HepG2 (cell line): ENCODE measurements at regions not wholly inside any gene's neighbourhood (a gene's known extent, or its start where the extent isn't known, plus 50 kb on each side); places are given as distances from the start of the nearest gene placed in this dataset.

Source experiments
- ATAC-seq: fragments of 200-7000 bp; cut with Tn5 transposase; 3 replicates; pipeline ENCODE4 v1.9.1; 2020; ENCODE audit warnings: mild to moderate bottlenecking, moderate library complexity
- BruUV-seq: library from RNA; stranded (reverse); fragments of 400-500 nt; replicated peaks from 2 replicates; lab custom pipeline; 2021; lab: Mats Ljungman, UMichigan
- CTCF ChIA-PET: fragments of 300-600 bp; formaldehyde crosslinking; extraction: SDS; loops from one replicate; lab custom pipeline; 2021; ENCODE audit warnings: low total read pairs, inconsistent platforms, low intra/inter-chr PET ratio; lab: Yijun Ruan, JAX
- POLR2A ChIA-PET: fragments of 350-600 bp; sonication (Branson Sonifier 250); formaldehyde crosslinking; loops from one replicate; lab custom pipeline; 2020; ENCODE audit warnings: antibody characterized with exemption, inconsistent platforms; lab: Yijun Ruan, JAX
- DNase-seq: peaks from one replicate; pipeline ENCODE4 v3.0.0-alpha.2; 2015; ENCODE audit warnings: low spot score
- FAIRE-seq: peaks from 3 replicates; lab custom pipeline; 2011; peaks lifted over from hg19 to GRCh38; lab: Jason Lieb, UNC
- H2AFZ ChIP-seq: one replicate; pipeline ENCODE4 v1.6.1; 2011; ENCODE audit warnings: low read length, inconsistent platforms
- H3K27ac ChIP-seq: fragments of 300-600 bp; 3 replicates; pipeline ENCODE4 v1.8.0; 2011; ENCODE audit warnings: mixed run types, mild to moderate bottlenecking, mixed read lengths, low read length, inconsistent platforms; ENCODE audit not compliant: insufficient read depth; ENCODE audit errors: extremely low read length
- H3K27me3 ChIP-seq, 2 experiments: fragments of 200-600 bp in 1 of 2; 2 replicates in 1 of 2; 3 replicates in 1 of 2; pipeline versions ENCODE4 v1.6.0 to v1.8.0; 2011; ENCODE audit warnings: low read length in 2 of 2, mild to moderate bottlenecking in 2 of 2, moderate library complexity in 2 of 2, inconsistent platforms in 1 of 2; ENCODE audit not compliant: insufficient read depth in 2 of 2, control insufficient read depth in 1 of 2
- H3K36me3 ChIP-seq, 2 experiments: fragments of 200-600 bp in 1 of 2; replicated peaks in 1 of 2; 2 replicates in 1 of 2; 3 replicates in 1 of 2; pipeline versions ENCODE4 v1.5.1 to v1.8.0; 2011; ENCODE audit warnings: low read length in 2 of 2, inconsistent platforms in 1 of 2; ENCODE audit not compliant: insufficient read depth in 2 of 2, control insufficient read depth in 1 of 2
- H3K4me1 ChIP-seq: 2 replicates; pipeline ENCODE4 v1.5.1; 2012; ENCODE audit warnings: low read length, inconsistent platforms; ENCODE audit not compliant: insufficient read depth
- H3K4me2 ChIP-seq: 2 replicates; pipeline ENCODE4 v1.6.0; 2011; ENCODE audit warnings: low read depth, low read length, inconsistent platforms
- H3K4me3 ChIP-seq, 3 experiments: fragments of 200-600 bp in 1 of 3; sonication (generic), shearing (Covaris generic) in 1 of 3; replicated peaks in 1 of 3; 2 replicates each; pipeline ENCODE4 v1.5.1; 2011 to 2016; ENCODE audit warnings: low read length in 3 of 3, inconsistent platforms in 2 of 3, low read depth in 2 of 3, mild to moderate bottlenecking in 2 of 3, control low read depth in 1 of 3, mixed read lengths in 1 of 3; ENCODE audit not compliant: insufficient read depth in 1 of 3
- H3K79me2 ChIP-seq: one replicate; pipeline ENCODE4 v1.6.1; 2011; ENCODE audit warnings: low read length, inconsistent platforms; ENCODE audit not compliant: insufficient read depth
- H3K9ac ChIP-seq: 2 replicates; pipeline ENCODE4 v1.6.0; 2011; ENCODE audit warnings: mild to moderate bottlenecking, low read depth, low read length, inconsistent platforms; ENCODE audit not compliant: insufficient read depth
- H3K9me3 ChIP-seq: 2 replicates; pipeline ENCODE4 v1.5.1; 2012; ENCODE audit warnings: mild to moderate bottlenecking, low read length
- H4K20me1 ChIP-seq: 2 replicates; pipeline ENCODE4 v1.6.0; 2011; ENCODE audit warnings: inconsistent platforms, mild to moderate bottlenecking, low read length, moderate library complexity; ENCODE audit not compliant: insufficient read depth
- CC2D1A ChIP-seq: sonication (generic); formaldehyde crosslinking; IDR thresholded peaks from 2 replicates; pipeline ENCODE4 v1.8.1; 2023; ENCODE audit warnings: mild to moderate bottlenecking, missing genetic modification reagents
- GMEB2 ChIP-seq: IDR thresholded peaks from 2 replicates; pipeline ENCODE4 v1.6.1; 2016; ENCODE audit warnings: missing biosample characterization, missing genetic modification reagents, low read depth
- HCFC1 ChIP-seq: fragments of 150-350 bp; IDR thresholded peaks from 2 replicates; pipeline ENCODE4 v1.6.1; 2014; ENCODE audit warnings: low read depth, low read length
- HMGXB4 ChIP-seq, 2 experiments: sonication (generic) in 1 of 2; formaldehyde crosslinking in 1 of 2; IDR thresholded peaks; 2 replicates each; pipeline versions ENCODE4 v1.4.0 to v1.6.1; 2018 to 2020; ENCODE audit warnings: missing genetic modification reagents in 2 of 2, borderline replicate concordance in 1 of 2, low read depth in 1 of 2, mild to moderate bottlenecking in 1 of 2, missing biosample characterization in 1 of 2
- HNF4G ChIP-seq, 2 experiments: sonication (generic) in 1 of 2; formaldehyde crosslinking in 1 of 2; IDR thresholded peaks; 2 replicates each; pipeline versions ENCODE4 v1.4.0 to v1.6.1; 2011 to 2020; ENCODE audit warnings: borderline replicate concordance in 2 of 2, low read depth in 2 of 2, mild to moderate bottlenecking in 2 of 2, low read length in 1 of 2, missing genetic modification reagents in 1 of 2, moderate library complexity in 1 of 2
- LRRFIP1 ChIP-seq: sonication (generic); formaldehyde crosslinking; conservative IDR thresholded peaks from 2 replicates; pipeline ENCODE4 v1.4.0; 2020; ENCODE audit warnings: missing genetic modification reagents
- ONECUT2 ChIP-seq: sonication (generic); formaldehyde crosslinking; IDR thresholded peaks from 2 replicates; pipeline ENCODE4 v1.4.0; 2020; ENCODE audit warnings: missing genetic modification reagents
- SRSF4 ChIP-seq: fragments of 200-400 bp; formaldehyde crosslinking; IDR thresholded peaks from one replicate; pipeline ENCODE4 v1.6.1; 2018; ENCODE audit warnings: mild to moderate bottlenecking, low read depth, low read length, moderate library complexity; ENCODE audit not compliant: poor library complexity, severe bottlenecking
- TOE1 ChIP-seq: sonication (generic); formaldehyde crosslinking; IDR thresholded peaks from 2 replicates; pipeline ENCODE4 v1.4.0; 2020; ENCODE audit warnings: mild to moderate bottlenecking, missing genetic modification reagents
- XBP1 ChIP-seq: sonication (generic); formaldehyde crosslinking; IDR thresholded peaks from 2 replicates; pipeline ENCODE4 v1.5.0; 2020; ENCODE audit warnings: missing genetic modification reagents
- ZBTB42 ChIP-seq: sonication (generic); formaldehyde crosslinking; IDR thresholded peaks from 2 replicates; pipeline ENCODE4 v1.5.0; 2020; ENCODE audit warnings: mild to moderate bottlenecking, missing genetic modification reagents
- WGBS: methylation state at CpG from one replicate; pipeline ENCODE4 v1.1.6; 2017; ENCODE audit warnings: low lambda C conversion rate; 5-methylcytosine and 5-hydroxymethylcytosine counted together
- in situ Hi-C: cut with HindIII; loops from 2 replicates; pipeline ENCODE4 v1.10.0; 2017; ENCODE audit warnings: low pct_unique_long_range_greater_than_20kb; ENCODE audit not compliant: extremely low pct_ligation_motif_present
- intact Hi-C: fragments of 100-400 bp; cut with micrococcal nuclease; formaldehyde crosslinking; loops from one replicate; pipeline ENCODE4 v1.10.0; 2022; ENCODE audit not compliant: unreplicated experiment

GRCh38 chr5:117645400-117645799, 1070.8 kb upstream of the SEMA6A start (continued):
- TF ChIP-seq HNF4G (IDR thresholded peaks at IDR 0.05; ENCODE audit: borderline replicate concordance, low read depth, low read length) (no peak), HNF4G (CRISPR knock-in tag; IDR thresholded peaks at IDR 0.05; ENCODE audit: borderline replicate concordance, low read depth) (no peak), GMEB2 (CRISPR knock-in tag) (no peak), CC2D1A (CRISPR knock-in tag) (no peak), HMGXB4 (CRISPR knock-in tag; IDR thresholded peaks at IDR 0.05; ENCODE audit: borderline replicate concordance in 1 of 2, low read depth in 1 of 2) (no peak)

- no peak overlapping the region for H3K27ac ChIP-seq
- H3K9me3 ChIP-seq: no peaks in the 10 kb centered on the region
- H3K4me3 ChIP-seq: no peak overlapping the region
- ChIA-PET POLR2A (no interaction called here), CTCF (no interaction called here)
- no peak overlapping the region for H3K4me2 ChIP-seq
- no peaks in the 10 kb centered on the region for H3K27me3 ChIP-seq
- ATAC-seq (no peak), FAIRE-seq (no peak), DNase-seq (no peak)
- H3K79me2 ChIP-seq: no peaks in the 10 kb centered on the region
- in situ Hi-C loops (no loop called here), intact Hi-C loops (no loop called here)
- BruUV-seq: no TSS peak
- 3% methylated on average over 2 of the region's 2 CpGs for WGBS
- no peaks in the 10 kb centered on the region for H3K36me3 ChIP-seq
- H2AFZ ChIP-seq: no peak overlapping the region
- H4K20me1 ChIP-seq: no peaks in the 10 kb centered on the region
- no peaks in the 10 kb centered on the region for H3K4me1 ChIP-seq
- no peak overlapping the region for H3K9ac ChIP-seq
- no peak for TF ChIP-seq XBP1 (CRISPR knock-in tag)
- no peak for TF ChIP-seq HCFC1
- no peak for TF ChIP-seq TOE1 (CRISPR knock-in tag)
- no peak for TF ChIP-seq SRSF4
- no peak for TF ChIP-seq ZBTB42 (CRISPR knock-in tag)
- no peak for TF ChIP-seq LRRFIP1 (CRISPR knock-in tag)
- no peak for TF ChIP-seq ONECUT2 (CRISPR knock-in tag)
Observed at GRCh38 chr5:117638581-117638980, 1064.0 kb upstream of the SEMA6A start.
